ENCODE measurements at regions not wholly inside any gene's neighbourhood (a gene's known extent, or its start where the extent isn't known, plus 50 kb on each side); places are given as distances from the start of the nearest gene placed in this dataset.
"Not testable (repeated sequence)": the region's sequence is repeated elsewhere in the genome, so short reads cannot be mapped to it uniquely, and the experiment has no call there.

- no peak for ATAC-seq (ENCODE audit: poor library complexity)
- intact Hi-C loops (cut with DNase I), result no loop called here
- no peak for DNase-seq
These were observed 643.9 kb downstream of the TBC1D22A start for GRCh38 chr22:47406180-47406834.

DNA sequence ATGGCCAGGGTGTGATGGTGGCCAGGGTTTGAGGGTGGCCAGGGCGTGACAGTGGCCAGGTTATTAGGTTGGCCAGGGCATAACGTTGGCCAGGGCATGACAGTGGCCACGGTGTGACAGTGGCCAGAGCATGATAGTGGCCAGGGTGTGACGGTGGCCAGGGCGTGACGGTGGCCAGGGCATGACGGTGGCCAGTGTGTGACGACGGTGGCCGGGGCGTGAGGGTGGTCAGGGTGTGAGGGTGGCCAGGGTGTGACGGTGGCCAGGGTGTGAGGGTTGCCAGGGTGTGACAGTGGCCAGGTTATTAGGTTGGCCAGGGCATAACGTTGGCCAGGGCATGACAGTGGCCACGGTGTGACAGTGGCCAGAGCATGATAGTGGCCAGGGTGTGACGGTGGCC is 642.8 kb downstream of the TBC1D22A start:
- DNase-seq; ATAC-seq (ENCODE audit: poor library complexity); intact Hi-C loops (cut with DNase I): not testable (repeated sequence)

- intact Hi-C loops (cut with DNase I), result no loop called here
- DNase-seq (no peak), ATAC-seq (ENCODE audit: poor library complexity) (no peak)
These were observed 640.6 kb downstream of the TBC1D22A start for GRCh38 chr22:47402876-47403525.

DNA sequence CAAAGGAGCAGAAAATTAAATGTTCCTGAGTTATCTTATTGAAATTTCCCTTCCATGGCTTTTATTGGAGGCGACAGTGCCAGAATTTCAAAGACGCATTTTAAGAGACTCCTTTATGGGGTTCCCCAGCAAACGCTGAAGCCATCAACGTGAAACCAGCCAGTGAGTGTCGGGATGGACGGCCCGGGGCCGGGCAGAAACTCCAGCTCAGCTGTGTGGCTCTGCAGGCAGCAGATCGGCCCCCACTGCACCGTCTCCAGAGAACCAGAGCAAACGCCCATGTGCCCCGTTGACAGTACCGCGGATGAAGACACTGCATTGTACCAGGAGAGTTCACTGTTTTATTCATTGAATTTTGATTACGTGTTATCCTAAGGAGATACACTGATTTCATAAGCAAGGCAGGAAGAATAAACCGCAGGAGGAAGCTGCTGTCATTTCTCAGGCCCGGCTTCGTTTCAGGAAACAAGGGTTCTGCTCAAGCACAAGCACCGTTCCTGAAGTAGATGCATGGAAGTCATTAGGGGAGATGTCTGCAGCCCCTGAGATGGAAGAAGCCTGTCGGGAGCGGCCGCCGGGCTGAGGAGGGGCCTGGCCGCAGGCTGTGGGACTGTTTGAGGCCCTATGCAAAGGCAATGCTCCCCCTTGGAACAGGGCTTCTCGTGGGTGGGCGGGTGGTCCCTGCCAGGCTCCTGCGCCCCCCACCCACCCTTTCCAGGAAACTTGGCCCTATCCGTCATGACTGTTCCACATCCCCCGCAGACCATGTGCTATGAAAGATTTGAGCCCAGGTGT is 639.7 kb downstream of the TBC1D22A start:
- no peak for DNase-seq
- no peak for ATAC-seq (ENCODE audit: poor library complexity)
- intact Hi-C loops (cut with DNase I), result no loop called here

- intact Hi-C loops (cut with DNase I), result no loop called here
- ATAC-seq (ENCODE audit: poor library complexity), result no peak
- DNase-seq, result no peak
These were observed 639.1 kb downstream of the TBC1D22A start for GRCh38 chr22:47401592-47401898.

- no peak for ATAC-seq (ENCODE audit: poor library complexity)
- DNase-seq, result no peak
- intact Hi-C loops (cut with DNase I), result no loop called here
These were observed 638.5 kb downstream of the TBC1D22A start for GRCh38 chr22:47400701-47401591.

DNA sequence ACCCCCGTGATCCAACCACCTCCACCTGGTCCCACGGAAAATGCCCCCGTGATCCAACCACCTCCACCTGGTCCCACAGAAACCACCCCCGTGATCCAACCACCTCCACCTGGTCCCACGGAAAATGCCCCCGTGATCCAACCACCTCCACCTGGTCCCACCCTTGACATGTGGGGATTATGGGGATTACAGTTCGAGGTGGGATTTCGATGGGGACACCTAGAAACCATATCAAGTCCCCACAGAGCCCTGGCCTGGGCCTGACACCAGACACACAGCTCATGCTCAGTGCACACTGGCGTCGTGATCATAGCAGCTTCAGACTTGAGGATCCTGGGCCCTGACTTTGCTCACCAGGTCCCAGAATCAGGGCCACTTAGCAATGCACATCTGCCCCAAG is 637.7 kb downstream of the TBC1D22A start:
- ATAC-seq (ENCODE audit: poor library complexity); DNase-seq; intact Hi-C loops (cut with DNase I): not testable (repeated sequence)

- DNase-seq, result no peak
- intact Hi-C loops (cut with DNase I), result no loop called here
- no peak for ATAC-seq (ENCODE audit: poor library complexity)
These were observed 636.7 kb downstream of the TBC1D22A start for GRCh38 chr22:47398921-47399790.

DNA sequence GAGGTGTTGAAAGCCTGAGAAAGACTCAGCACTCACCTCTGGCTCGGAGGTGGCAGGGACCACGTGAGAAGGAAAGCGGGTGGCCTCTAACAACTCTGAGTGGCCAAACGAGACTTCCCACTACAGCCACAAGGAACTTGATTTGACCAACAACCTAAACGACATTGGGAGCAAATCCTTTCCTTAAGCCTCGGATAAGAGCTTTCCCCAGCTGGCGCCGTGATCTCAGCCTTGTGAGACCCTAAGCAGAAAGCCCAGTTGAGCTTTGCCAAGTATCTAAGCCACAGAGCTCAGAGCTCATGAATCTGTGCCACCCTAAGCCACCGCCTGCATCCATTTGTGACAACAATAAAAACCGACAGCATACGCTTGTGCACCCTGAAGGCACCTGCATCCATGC is 636.0 kb downstream of the TBC1D22A start:
- intact Hi-C loops (cut with DNase I), result no loop called here
- DNase-seq (no peak), ATAC-seq (ENCODE audit: poor library complexity) (no peak)

DNA sequence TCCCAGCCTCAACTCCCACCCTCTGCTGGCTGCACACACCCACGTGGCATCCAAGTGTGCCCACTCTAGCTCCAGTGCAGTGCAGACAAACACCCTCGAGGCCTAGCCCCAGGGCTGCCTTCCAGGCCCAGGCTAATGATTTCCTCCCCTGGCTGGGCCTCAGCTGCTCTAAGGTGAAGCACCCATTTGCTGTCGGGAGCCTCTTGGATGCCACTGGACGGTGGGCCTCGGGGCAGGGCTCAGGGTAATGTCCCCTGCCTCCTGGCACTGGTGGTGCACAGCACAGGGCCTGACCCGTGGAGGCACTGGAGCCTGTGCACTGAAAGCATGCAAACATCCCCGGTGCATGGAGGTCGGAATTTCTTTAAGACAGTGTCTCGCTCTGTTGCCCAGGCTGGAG is 635.2 kb downstream of the TBC1D22A start:
- DNase-seq (no peak), ATAC-seq (ENCODE audit: poor library complexity) (no peak)
- intact Hi-C loops (cut with DNase I), result no loop called here

- intact Hi-C loops (cut with DNase I), result no loop called here
- ATAC-seq (ENCODE audit: poor library complexity), result no peak
- no peak for DNase-seq
These were observed 634.1 kb downstream of the TBC1D22A start for GRCh38 chr22:47396515-47396914.

DNA sequence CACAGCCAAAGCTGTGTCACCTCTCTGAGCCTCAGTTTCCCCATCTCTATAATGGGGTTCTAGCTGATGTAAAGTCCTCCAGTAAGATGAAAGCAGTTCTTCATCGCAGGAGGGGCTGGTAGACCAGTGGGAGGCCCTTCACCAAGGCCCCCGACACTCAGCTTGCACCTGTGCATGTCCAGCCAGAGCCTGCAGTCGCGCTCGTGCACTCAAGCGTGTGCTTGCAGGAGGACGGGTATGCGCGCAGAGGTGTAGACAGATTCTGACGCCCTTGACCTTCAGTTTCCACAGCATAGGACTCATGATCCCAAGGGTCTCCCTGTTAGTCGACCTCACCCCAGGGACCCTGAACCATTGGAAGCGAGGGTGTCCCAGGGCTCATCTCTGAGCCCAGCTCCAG is 633.7 kb downstream of the TBC1D22A start:
- intact Hi-C loops (cut with DNase I), result no loop called here
- no peak for ATAC-seq (ENCODE audit: poor library complexity)
- DNase-seq, result no peak

DNA sequence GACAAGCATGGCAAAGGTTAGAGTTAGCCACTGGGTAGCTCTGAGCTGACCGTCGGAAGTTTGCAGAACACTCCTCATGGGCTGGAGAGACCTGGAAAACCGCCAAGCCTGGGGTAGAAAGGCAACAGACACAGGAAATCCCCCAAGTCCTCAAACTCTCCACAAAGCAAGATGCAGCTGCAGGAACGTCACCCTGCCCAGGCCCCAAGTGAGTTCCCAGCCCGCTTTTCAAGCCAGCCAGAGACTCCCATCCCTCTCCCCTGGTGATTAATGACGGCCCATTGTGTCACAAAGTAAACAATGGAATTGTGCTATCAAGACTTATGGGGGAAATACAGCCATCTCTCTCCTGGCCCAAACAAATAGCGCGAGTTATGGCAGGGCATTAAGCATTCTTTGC is 633.0 kb downstream of the TBC1D22A start:
- intact Hi-C loops (cut with DNase I), result no loop called here
- ATAC-seq (ENCODE audit: poor library complexity), result no peak
- DNase-seq, result no peak

DNA sequence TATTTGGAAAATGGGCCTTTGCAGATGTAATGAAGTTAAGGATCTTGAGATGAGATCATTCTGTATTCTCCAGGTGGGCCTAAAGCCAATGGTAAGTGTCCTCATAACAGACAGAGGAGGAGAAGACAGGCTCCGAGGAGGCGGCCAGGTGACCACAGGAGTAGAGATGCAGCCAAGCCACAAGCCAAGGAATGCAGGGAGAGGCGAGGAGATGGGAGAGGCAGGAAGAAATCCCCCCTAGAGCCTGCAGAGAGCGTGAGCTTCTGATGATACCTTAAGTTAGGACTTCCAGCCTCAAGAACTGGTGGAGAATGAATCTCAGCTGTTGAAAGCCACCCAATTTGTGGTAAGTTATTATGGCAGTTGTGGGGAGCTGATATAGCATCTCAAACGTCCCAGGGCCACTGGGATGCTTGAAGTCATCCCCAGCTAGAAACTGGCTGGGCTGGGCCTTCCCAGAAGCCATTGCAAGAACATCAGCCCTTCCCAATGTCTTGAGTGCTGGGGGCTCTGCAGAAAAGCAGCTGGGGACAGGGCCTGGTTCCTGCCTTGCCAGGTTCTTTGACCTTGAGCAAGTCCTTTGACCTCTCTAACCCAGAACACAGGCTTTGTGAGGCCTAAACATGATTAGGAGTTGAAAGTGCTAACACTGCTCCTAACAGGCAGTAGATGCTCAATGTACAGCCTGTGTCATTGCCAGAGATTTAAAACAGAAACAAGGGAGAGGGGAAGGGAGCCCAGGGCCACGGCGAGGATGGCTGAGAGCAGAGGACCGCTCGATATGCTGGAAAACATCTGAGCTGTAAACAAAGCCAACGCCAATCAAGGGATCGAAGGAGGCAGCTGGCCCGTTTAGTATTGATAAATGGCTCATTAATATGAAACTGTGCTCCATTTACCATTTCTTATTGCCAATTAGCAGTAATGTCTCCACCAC is 632.3 kb downstream of the TBC1D22A start:
- DNase-seq (no peak), ATAC-seq (ENCODE audit: poor library complexity) (no peak)
- intact Hi-C loops (cut with DNase I), result no loop called here

DNA sequence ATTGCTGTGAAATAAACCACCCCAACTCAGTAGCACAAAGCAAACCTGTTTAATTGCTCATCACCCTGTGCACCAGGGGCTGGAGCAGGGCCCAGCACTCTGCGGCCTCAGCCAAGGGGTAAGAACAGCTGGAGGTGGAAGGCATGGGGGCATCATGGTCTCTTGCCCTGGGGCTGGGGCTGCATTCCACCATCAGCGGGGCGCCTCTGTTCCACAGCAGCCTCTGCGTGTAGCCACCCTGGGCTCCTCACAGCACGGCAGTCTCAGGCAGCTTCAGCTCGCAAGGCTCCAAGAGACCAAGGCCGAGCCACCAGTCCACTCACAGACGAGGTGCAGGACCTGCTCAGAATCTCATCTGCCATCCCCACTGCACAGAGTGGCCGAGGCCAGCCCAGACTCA is 630.7 kb downstream of the TBC1D22A start:
- intact Hi-C loops (cut with DNase I), result no loop called here

DNA sequence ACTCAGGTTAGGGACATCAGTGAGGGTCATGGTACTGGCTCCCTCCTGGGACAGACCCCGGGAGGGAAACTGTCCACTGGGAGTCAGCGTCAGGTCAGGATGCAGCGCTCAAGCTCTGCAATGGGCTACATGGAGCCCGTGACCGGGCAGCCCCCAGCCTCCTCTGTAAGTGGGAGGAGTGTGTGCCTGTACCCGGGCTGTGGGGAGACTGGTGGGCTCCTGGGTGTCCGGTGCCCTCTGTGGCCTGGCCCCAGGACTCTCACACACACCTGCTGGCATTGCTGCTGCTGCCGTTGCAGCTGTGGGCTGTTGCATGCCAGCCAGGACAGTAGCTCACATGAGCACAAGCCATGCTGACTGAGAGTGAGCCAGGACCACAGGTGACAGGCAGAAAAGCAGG is 630.3 kb downstream of the TBC1D22A start:
- intact Hi-C loops (cut with DNase I), result no loop called here
- DNase-seq (no peak), ATAC-seq (ENCODE audit: poor library complexity) (no peak)

More for the DNA sequence above, 630.7 kb downstream of the TBC1D22A start:
- ATAC-seq (ENCODE audit: poor library complexity), result no peak
- DNase-seq, result no peak

DNA sequence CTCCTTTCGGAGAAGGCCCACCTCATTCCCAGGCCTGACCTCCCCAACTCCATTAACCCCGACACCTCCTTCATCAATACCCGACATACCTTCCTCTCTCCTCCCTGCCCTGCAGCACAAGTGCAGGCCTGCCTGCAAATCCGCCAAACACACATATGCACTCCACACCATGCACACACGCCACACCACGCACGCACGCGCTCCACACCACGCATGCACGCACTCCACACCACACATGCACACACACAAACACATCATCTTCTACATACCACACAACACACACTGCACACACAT is 629.6 kb downstream of the TBC1D22A start:
- no peak for ATAC-seq (ENCODE audit: poor library complexity)
- no peak for DNase-seq
- intact Hi-C loops (cut with DNase I), result no loop called here
